ENCODE measurements at regions not wholly inside any gene's neighbourhood (a gene's known extent, or its start where the extent isn't known, plus 50 kb on each side); places are given as distances from the start of the nearest gene placed in this dataset.

GRCh38 chr6:25137480-25137879 lies 141.7 kb upstream of the CARMIL1 start:
- TF ChIP-seq CTCF (IDR thresholded peaks at IDR 0.05) (no peak), POLR2A (IDR thresholded peaks at IDR 0.05) (no peak)

Data from lower leg skin (tissue), 3 donors.